Activated CD8-positive, alpha-beta memory T cell treated with anti-CD3 and anti-CD28 coated beads for 4 hours (primary cell): ENCODE measurements at regions not wholly inside any gene's neighbourhood (a gene's known extent, or its start where the extent isn't known, plus 50 kb on each side); places are given as distances from the start of the nearest gene placed in this dataset.
A peak's percentile ranks its signal among the peaks of the same experiment; 100 is the strongest.

Experiments
- DNase-seq, 2 donors: peaks; one replicate each; pipeline ENCODE4 v3.0.0-alpha.2; 2020; ENCODE audit warnings: low read depth in 2 of 2

DNA sequence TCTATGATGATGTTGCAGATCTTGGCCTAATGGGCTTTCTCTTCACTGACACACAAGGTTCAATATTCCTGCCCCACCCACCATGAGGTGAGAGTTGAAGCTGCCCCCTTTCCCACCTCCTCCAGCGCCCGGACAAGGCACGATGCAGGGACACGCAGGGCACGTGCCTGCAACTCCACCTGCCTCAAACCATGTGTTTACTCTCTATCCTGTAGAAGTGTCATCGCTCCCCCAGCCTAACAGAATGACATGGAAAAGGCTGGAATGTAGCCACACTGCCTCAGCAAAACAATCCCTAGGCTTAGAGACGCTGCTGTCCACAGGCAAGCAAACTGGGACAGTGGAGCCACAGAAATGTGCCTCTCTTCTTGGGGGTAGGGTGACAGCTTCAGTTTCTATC lies 92.9 kb upstream of the SOD1 start:
- no peak for DNase-seq

- no peak for DNase-seq
These were observed 93.4 kb upstream of the SOD1 start for GRCh38 chr21:31566064-31566463.

DNA sequence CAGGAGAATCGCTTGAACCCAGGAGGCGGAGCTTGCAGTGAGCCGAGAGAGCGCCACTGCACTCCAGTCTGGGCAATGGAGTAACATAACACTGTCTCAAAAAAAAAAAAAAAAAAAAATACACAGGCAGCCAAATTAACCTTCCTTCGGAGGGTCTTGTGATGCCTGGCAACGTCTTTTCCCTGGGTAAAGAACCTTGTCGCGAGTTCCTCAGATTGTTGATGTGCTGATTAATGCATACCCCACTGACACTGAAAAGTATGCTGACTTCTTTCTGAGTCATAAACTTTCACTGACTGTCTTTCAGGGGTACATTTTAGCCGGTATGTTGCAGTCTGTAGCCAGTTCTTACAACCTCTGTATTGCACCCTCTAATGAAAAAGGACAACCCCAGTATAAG lies 95.1 kb upstream of the SOD1 start:
- no peak for DNase-seq

- DNase-seq, result no peak
These were observed 99.0 kb upstream of the SOD1 start for GRCh38 chr21:31560479-31560878.

GRCh38 chr21:31559368-31560119 lies 99.9 kb upstream of the SOD1 start:
- DNase-seq, result peak; percentile 85 to 88

DNA sequence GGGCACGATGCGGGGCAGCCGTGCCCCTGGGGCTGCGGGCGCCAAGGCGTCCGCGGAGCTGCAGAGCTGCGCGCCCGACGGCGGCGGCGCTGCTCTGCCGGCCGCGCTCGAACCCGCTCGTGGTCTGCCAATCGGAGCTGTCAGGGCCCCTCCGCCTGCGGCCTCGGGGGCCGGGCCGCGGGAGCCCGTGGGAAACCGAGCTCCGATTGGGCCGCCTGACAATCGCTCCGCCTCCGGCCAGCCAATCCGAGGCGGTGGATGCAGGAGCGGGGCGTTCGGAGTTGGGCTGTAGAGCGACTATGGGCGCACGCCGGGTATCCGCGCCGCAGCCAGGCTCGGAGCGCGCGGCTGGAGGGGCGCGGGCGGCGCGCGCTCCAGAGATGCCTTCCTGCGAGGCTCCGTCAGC lies 100.5 kb upstream of the SOD1 start:
- peak; percentile 75 to 83 for DNase-seq

- no peak for DNase-seq
These were observed 101.1 kb upstream of the SOD1 start for GRCh38 chr21:31558189-31558961.

- DNase-seq, result no peak
These were observed 101.9 kb upstream of the SOD1 start for GRCh38 chr21:31557421-31558188.

DNA sequence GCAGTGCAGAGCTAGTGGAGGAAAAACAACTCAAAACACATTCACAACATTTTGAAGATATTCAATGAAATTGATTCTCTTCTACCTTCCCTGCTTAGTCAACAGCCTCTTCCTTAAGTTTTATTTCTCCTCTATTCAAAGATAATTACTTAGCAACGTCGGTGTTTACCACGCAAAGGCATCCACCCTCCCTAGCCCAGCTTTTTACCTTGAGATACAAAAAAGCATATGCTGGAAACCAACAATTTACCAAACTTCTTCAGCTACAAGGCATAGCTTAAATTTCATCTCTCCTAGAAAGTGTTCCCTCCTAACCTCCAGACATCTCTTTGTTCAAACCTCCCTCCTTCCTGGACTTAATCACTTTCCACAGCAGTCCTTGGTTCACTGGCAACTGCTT lies 102.8 kb upstream of the SOD1 start:
- DNase-seq, result no peak

GRCh38 chr21:31555741-31556191 lies 103.7 kb upstream of the SOD1 start:
- no peak for DNase-seq

GRCh38 chr21:31554511-31555022 lies 104.9 kb upstream of the SOD1 start:
- no peak for DNase-seq

DNA sequence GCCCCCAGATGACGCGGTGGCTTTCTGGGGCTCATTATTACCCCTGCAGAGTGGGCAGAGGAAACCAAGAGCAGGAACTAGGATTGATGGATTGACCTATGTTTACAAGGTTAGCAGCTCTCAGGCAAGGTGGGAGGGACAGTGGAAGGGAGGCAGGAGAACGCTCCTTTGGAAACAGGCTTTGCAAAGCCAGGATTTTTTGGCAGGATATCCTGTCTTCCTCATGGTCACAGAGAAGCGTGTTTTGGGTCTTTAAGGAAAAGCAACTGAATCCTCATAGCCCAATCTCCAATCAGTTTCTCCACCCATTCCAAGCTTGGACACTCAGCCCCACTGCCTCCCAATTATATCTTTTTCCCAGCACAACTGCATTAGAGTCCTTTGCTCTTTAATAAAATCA lies 105.6 kb upstream of the SOD1 start:
- DNase-seq, result no peak

DNA sequence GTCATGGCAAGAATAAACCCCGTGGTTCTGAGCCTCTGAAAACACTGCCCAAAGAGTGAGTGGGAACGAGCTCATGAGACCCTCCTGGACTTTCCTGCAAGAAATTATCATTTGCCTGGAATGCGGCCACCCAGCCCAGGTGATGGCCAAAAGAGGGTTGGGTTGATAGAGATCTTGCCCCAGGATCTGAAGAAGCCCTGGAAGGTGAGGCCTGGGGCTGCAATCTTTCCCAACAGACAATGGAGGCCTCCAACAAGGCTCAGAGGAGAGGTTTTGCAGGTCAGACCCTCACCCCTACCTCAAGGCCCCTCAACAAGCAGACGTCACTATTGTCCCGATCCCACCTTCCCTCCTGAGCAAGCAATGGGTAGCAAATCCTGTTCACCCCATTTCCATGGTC lies 106.0 kb upstream of the SOD1 start:
- DNase-seq, result no peak

DNA sequence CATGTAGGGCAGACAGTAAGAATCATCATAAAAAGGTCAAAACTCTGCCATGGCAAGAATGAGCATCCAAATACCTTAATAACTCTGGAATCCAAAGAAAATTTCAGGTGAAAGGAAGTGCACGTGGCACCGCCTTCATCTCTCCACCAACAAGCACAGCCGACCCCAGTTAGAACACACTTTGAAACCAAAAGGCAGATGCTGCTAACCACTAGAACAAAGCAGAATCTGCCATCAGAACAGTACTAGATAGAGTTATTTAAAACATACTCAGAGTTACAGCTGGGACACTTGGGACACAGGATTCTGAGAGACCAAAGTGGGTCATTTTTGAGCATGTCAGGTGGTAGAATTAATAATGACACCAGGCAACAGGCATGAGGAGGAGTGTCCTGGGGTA lies 106.7 kb upstream of the SOD1 start:
- no peak for DNase-seq

DNA sequence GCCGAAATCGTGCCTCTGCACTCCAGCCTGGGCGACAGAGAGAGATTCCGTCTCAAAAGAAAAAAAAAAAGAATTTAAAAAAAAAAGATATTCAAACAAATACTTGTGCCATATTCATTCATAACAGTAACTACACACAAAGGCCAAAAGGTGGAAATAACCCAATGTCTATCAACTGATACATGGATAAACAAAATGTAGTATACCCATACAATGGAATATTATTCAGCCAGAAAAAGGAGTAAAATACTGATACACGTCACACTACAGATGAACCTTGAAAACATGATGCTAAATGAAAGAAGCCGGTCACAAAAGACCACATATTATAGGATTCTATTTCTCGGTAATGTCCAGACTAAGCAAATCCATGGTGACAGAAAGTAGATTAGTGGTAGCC lies 109.4 kb upstream of the SOD1 start:
- DNase-seq, result no peak

DNA sequence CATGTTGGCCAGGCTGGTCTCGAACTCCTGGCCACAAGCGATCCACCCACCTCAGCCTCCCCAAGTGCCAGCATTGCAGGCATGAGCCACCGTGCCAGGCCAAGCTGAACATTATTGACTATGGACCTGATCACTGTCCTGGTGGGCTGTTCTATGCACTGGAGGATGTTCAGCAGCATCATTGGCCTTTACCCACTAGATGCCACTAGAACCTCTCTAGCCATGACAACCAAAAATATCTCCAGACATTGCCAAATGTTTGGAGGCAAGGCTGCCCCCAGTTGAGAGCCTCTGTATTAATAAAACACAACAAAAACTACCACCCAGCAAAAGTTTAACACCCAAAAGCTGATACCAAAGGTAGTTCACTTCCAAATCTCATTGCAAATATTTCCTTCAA lies 110.8 kb upstream of the SOD1 start:
- DNase-seq, result no peak

DNA sequence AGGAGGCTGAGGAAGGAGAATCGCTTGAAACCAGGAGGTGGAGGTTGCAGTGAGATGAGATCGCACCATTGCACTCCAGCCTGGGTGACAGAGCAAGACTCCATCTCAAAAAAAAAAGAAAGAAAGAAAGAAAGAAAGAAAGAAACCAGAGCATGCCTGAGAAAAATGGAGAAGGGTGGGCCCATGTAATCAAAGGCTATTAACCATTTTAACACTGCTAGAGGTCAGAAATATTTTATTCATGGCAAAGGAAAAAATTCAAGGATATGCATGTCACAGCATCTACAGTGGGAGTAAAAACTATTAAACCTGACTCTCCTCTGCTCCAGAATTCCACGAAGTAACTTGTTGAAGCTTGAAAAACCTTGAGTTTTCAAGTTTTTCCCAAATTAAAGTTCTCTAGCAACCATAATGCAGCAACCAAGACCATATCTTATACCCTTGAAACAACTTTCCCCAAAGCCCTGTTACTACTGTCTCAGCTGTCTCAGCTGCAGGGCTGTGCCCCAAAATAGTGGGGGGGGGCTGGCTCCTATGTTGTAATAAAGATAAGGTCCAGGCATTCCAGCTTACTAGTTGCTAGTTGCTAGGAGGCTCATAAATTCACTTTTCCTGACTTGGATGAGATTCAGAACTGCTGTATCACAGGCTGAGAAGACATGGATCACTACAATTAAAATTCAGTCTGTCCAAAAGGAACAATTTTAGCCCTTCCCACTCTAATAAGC lies 112.9 kb upstream of the SOD1 start:
- DNase-seq, result no peak

DNA sequence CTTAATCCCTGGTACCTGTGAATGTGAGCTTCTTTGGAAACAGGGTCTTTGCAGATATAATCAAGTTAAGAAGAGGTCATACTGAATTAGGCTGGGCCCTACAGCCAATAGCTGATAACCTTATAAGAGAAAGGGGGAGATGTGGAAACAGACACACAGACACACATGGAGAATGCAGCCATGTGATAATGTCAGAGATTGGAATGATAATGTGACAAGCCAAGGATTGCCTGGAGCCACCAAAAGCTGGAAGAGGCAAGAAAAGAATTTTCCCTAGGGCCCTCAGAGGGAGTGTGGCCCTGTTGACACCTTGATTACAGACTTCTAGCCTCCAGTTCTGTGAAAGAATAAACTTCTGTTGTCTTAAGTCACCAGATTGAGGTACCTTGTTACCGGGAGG lies 114.5 kb upstream of the SOD1 start:
- DNase-seq, result no peak

GRCh38 chr21:31543191-31543590 lies 116.3 kb upstream of the SOD1 start:
- DNase-seq, result no peak

DNA sequence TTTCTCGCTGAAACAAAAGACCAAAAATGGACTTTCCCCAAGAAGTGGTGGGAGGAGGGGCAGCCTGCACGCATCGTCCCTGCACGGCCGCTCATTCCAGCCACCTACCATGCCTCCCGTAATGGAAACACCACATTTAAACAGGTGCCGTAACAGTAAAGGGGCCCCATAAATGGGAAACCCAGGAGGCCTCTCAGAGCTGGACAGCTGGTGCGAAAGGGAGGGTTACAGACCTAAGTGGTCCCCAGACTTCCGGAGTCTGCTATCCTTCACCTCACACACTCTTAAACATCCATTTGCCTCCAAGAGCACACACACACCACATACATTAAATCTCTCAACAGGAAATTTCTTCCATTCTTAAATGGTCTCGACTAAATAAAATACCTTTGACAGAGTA lies 120.7 kb upstream of the SOD1 start:
- no peak for DNase-seq

DNA sequence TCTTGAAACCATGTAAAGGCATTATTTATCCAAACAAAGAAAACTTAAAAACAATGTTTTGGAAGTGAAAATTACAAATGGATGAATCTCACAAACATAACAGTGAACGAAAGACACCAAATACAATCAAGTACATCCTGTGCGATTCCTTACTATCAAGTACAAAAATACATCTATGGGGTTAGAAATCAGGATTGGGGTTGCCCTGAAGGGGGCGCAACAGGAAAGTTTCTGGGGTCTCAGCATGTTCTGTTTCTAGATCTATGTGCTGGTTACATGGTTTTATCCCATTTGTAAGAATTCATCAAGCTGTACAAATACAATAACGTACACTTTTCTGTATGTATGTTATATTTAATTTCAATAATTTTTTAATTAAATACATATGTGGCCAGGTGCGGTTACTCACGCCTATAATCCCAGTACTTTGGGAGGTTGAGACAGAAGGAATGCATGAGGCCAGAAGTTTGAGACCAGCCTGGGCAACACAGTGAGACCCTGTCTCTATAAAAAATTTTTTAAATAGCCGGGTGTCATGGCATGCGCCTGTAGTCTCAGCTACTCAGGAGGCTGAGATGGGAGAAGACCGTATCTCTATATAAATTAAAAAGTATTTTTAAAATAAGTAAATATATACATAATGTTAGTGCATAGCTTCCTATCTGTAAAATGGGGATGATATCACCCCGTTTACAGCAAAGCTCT lies 121.5 kb upstream of the SOD1 start:
- DNase-seq, result no peak
